ENCODE measurements at regions not wholly inside any gene's neighbourhood (a gene's known extent, or its start where the extent isn't known, plus 50 kb on each side); places are given as distances from the start of the nearest gene placed in this dataset.

DNA sequence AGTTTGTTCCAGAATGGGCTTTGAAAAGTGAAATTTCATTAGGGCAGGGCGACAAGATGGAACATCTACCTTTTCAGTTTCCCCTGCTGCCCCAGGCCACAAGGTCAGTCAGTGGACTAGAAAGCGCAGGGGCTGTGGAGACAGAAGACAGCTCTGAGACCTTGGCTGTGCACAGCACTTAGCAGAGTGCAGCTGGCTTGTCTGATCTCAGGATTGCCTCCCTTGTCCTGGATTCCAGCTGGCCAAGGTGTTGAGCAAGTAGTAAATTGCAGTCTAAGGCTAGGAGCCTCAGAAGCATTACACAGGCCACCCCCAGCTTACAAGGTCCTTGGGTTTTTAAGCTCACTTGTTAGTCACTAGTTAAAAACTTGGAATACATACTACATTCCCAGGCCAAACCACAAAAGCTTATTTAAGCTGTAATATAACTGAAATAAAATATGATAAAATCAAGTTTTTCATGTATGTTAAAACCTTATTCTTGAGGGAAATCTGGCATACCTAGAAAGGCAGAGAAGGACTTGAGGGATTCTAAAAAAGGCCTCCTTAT is 67.3 kb upstream of the NPY start:
- DNase-seq: no peak

GRCh38 chr7:24221500-24221899 is 62.5 kb upstream of the NPY start:
- no peak for DNase-seq

GRCh38 chr7:24227068-24227467 is 56.9 kb upstream of the NPY start:
- DNase-seq: no peak

DNA sequence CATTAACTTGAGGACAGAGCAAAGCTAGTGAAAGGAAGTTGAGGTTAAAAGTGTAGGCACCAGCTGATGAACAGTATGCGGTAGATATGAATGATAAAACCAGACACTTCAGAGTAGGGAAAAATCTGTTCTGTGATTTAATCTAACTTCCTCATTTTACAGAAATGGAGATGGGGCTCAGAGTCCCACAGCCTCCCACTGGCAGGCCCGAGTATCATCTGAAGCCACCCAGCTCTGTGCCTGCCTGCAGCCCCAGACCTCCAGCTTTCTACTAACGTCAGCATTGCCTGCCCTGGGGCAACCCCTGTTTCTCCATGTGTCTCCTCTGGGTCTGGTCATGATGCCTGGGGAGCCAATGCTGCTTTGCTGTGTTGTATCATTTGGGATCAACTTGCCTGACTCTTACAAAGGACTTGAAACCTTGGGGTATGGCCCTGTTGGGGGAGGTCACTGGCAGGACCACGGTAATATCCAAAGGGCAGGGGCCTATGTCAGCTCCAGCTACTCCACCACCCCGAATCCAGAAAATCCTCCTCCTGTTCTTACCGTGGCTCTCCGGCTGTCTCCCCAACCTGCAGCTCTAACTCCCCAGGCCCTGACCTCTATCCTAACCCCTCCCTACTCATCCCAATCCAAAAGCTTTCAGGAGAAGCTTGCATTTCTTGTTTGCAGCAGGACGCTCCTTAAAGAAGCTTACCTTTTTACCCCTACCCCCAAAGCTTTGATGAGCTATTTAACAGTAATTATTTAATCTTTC is 56.2 kb upstream of the NPY start:
- peak; percentile 36 for DNase-seq

DNA sequence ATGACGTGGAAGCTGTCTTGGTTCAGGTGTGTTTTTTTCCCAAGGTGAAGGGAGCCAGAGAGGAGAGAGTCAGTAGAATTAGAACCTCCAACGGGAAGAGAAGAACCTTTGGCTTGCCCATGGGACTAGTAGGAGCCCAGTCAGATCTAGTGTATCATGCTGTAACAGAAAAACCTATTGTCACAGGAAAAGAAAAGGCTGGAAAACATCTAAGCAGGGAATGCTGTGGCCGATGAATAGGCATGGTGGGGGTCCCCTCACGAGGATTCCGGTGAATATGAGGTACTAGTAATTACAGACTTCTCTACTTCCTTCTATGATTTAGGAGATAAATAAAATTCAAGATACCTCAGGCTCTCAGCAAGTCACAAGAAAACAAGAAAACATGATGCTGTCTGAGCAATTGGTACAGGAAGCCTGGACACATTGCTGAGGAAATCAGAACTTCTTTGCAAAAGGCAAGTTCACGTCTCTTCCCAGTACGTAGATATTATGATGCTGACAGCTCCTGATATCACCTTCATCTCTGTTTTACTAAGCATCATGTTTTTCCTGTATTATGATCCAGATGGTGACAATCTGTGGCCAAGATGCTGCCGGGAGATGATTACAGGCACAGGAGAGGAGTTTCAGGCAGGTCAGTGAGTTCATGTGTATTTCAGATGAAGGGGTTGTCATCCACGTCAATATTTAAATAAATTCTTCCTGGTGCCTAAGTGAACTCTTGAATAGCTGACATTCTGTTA is 54.3 kb upstream of the NPY start:
- DNase-seq: no peak

GRCh38 chr7:24231493-24231892 is 52.5 kb upstream of the NPY start:
- DNase-seq: no peak

GRCh38 chr7:24233386-24233785 is 50.6 kb upstream of the NPY start:
- no peak for DNase-seq

Measured in CD4-positive, alpha-beta T cell treated with Interleukin-17A for 1 hour (primary cell).